Fibroblast of lung (primary cell): ENCODE measurements at regions not wholly inside any gene's neighbourhood (a gene's known extent, or its start where the extent isn't known, plus 50 kb on each side); places are given as distances from the start of the nearest gene placed in this dataset.

Source experiments
- DNase-seq, 2 donors: peaks; one replicate each; pipeline versions ENCODE4 v3.0.0 to v3.0.0-alpha.2; 2010; ENCODE audit warnings: low read depth in 2 of 2
- H2AFZ ChIP-seq: 2 replicates; pipeline ENCODE4 v1.5.1; 2012; ENCODE audit warnings: low read length, control low read depth, inconsistent platforms
- H3K27ac ChIP-seq: 2 replicates; pipeline ENCODE4 v1.5.1; 2011; ENCODE audit warnings: low read length, control low read depth; ENCODE audit not compliant: insufficient read depth
- H3K27me3 ChIP-seq: 2 replicates; pipeline ENCODE4 v1.5.1; 2011; ENCODE audit warnings: mild to moderate bottlenecking, low read length; ENCODE audit not compliant: control insufficient read depth, insufficient read depth
- H3K36me3 ChIP-seq: 2 replicates; pipeline ENCODE4 v1.5.1; 2011; ENCODE audit warnings: low read length; ENCODE audit not compliant: control insufficient read depth, insufficient read depth
- H3K4me1 ChIP-seq: 2 replicates; pipeline ENCODE4 v1.5.1; 2011; ENCODE audit warnings: low read length; ENCODE audit not compliant: control insufficient read depth, insufficient read depth; ENCODE audit errors: extremely low read depth
- H3K4me2 ChIP-seq: 2 replicates; pipeline ENCODE4 v1.5.1; 2011; ENCODE audit warnings: low read length, control low read depth; ENCODE audit not compliant: insufficient read depth; ENCODE audit errors: extremely low read depth
- H3K4me3 ChIP-seq, 4 experiments: fragments of 200-600 bp in 1 of 4; sonication (generic) in 1 of 4; replicated peaks in 1 of 4; 2 replicates each; pipeline ENCODE4 v1.5.1; 2011 to 2016; ENCODE audit warnings: low read length in 4 of 4, low read depth in 3 of 4, mild to moderate bottlenecking in 3 of 4, control low read depth in 2 of 4, inconsistent platforms in 1 of 4, mixed read lengths in 1 of 4; ENCODE audit not compliant: insufficient read depth in 1 of 4; ENCODE audit errors: control extremely low read depth in 1 of 4
- H3K79me2 ChIP-seq: 2 replicates; pipeline ENCODE4 v1.5.1; 2012; ENCODE audit warnings: mild to moderate bottlenecking, low read length, inconsistent platforms; ENCODE audit not compliant: control insufficient read depth, insufficient read depth
- H3K9ac ChIP-seq: 2 replicates; pipeline ENCODE4 v1.5.1; 2011; ENCODE audit warnings: mild to moderate bottlenecking, low read length, control low read depth; ENCODE audit not compliant: insufficient read depth
- H3K9me3 ChIP-seq: 2 replicates; pipeline ENCODE4 v1.5.1; 2012; ENCODE audit warnings: low read depth, low read length; ENCODE audit not compliant: control insufficient read depth, insufficient read depth
- H4K20me1 ChIP-seq: 2 replicates; pipeline ENCODE4 v1.5.1; 2011; ENCODE audit warnings: low read length; ENCODE audit not compliant: control insufficient read depth, insufficient read depth; ENCODE audit errors: extremely low read depth
- CTCF ChIP-seq, 2 donors: IDR thresholded peaks in 1 of 2; conservative IDR thresholded peaks in 1 of 2; 1 replicate in 1 of 2; 2 replicates in 1 of 2; pipeline ENCODE4 v1.5.1; 2011 to 2012; ENCODE audit warnings: low read length in 2 of 2, control low read depth in 1 of 2, inconsistent platforms in 1 of 2, low read depth in 1 of 2, mild to moderate bottlenecking in 1 of 2
- EZH2 ChIP-seq: IDR thresholded peaks from 2 replicates; pipeline ENCODE4 v1.5.1; 2012; ENCODE audit warnings: low read length, control low read depth, mild to moderate bottlenecking; ENCODE audit errors: missing control alignments

- Histone ChIP-seq H2AFZ (no peak overlapping the region), H3K9me3 (no peaks in the 10 kb centered on the region), H3K79me2 (no peaks in the 10 kb centered on the region), H3K4me3 (no peak overlapping the region), H3K36me3 (no peaks in the 10 kb centered on the region), H3K27ac (no peak overlapping the region), H4K20me1 (no peaks in the 10 kb centered on the region), H3K4me1 (no peaks in the 10 kb centered on the region), H3K4me2 (no peak overlapping the region), H3K27me3 (no peaks in the 10 kb centered on the region), H3K9ac (no peak overlapping the region)
- TF ChIP-seq CTCF (conservative IDR thresholded peaks at IDR 0.05 in 1 of 2, IDR thresholded peaks at IDR 0.05 in 1 of 2; ENCODE audit: low read depth in 1 of 2, low read length in 2 of 2) (no peak), EZH2 (no peak)
- no peak for DNase-seq
These were observed 458.8 kb downstream of the RFC3 start for GRCh38 chr13:34276764-34277163.

- Histone ChIP-seq H3K9me3 (no peaks in the 10 kb centered on the region), H3K36me3 (no peaks in the 10 kb centered on the region), H3K4me2 (no peak overlapping the region), H3K27ac (no peak overlapping the region), H2AFZ (no peak overlapping the region), H3K4me3 (no peak overlapping the region), H3K9ac (no peak overlapping the region), H3K4me1 (no peaks in the 10 kb centered on the region), H3K27me3 (no peaks in the 10 kb centered on the region), H3K79me2 (no peaks in the 10 kb centered on the region), H4K20me1 (no peaks in the 10 kb centered on the region)
- no peak for TF ChIP-seq EZH2
- TF ChIP-seq CTCF (conservative IDR thresholded peaks at IDR 0.05 in 1 of 2, IDR thresholded peaks at IDR 0.05 in 1 of 2; ENCODE audit: low read depth in 1 of 2, low read length in 2 of 2) = no peak
- DNase-seq = peak in 1 of 2 donors; percentile 20
These were observed 460.0 kb downstream of the RFC3 start for GRCh38 chr13:34277936-34278335.

- Histone ChIP-seq H3K27me3 (no peaks in the 10 kb centered on the region), H3K4me3 (no peak overlapping the region)
- TF ChIP-seq EZH2 = no peak
- no peak for TF ChIP-seq CTCF (conservative IDR thresholded peaks at IDR 0.05 in 1 of 2, IDR thresholded peaks at IDR 0.05 in 1 of 2; ENCODE audit: low read depth in 1 of 2, low read length in 2 of 2)
These were observed 460.8 kb downstream of the RFC3 start for GRCh38 chr13:34278780-34279179.

More at GRCh38 chr13:34278780-34279179, 460.8 kb downstream of the RFC3 start:
- no peak for DNase-seq
- Histone ChIP-seq H3K36me3 (no peaks in the 10 kb centered on the region), H2AFZ (no peak overlapping the region), H3K27ac (no peak overlapping the region), H3K9ac (no peak overlapping the region), H3K4me2 (no peak overlapping the region), H4K20me1 (no peaks in the 10 kb centered on the region), H3K9me3 (no peaks in the 10 kb centered on the region), H3K4me1 (no peaks in the 10 kb centered on the region), H3K79me2 (no peaks in the 10 kb centered on the region)
